Spleen (tissue), 11 donors: ENCODE measurements at regions not wholly inside any gene's neighbourhood (a gene's known extent, or its start where the extent isn't known, plus 50 kb on each side); places are given as distances from the start of the nearest gene placed in this dataset.

ENCODE experiments used
- DNase-seq: peaks from one replicate; pipeline ENCODE4 v3.0.0-alpha.2; 2020
- H3K27ac ChIP-seq, 8 donors: fragments of 200-600 bp; sonication (generic) in 7 of 8; 1 replicate in 4 of 8; 2 replicates in 4 of 8; pipeline versions ENCODE4 v1.5.0 to v1.8.0; 2016 to 2021; ENCODE audit warnings: inconsistent platforms in 4 of 8, mild to moderate bottlenecking in 4 of 8, moderate library complexity in 1 of 8
- H3K27me3 ChIP-seq, 7 donors: fragments of 200-600 bp; sonication (generic) in 6 of 7; replicated peaks in 1 of 7; 1 replicate in 4 of 7; 2 replicates in 3 of 7; pipeline versions ENCODE4 v1.5.0 to v1.8.0; 2016 to 2021; ENCODE audit warnings: inconsistent platforms in 3 of 7, mild to moderate bottlenecking in 1 of 7
- H3K36me3 ChIP-seq, 6 donors: fragments of 200-600 bp; sonication (generic) in 5 of 6; 1 replicate in 4 of 6; 2 replicates in 2 of 6; pipeline versions ENCODE4 v1.5.0 to v1.8.0; 2016 to 2021; ENCODE audit warnings: inconsistent platforms in 2 of 6
- H3K4me1 ChIP-seq, 6 donors: fragments of 200-600 bp; sonication (generic) in 5 of 6; 1 replicate in 3 of 6; 2 replicates in 3 of 6; pipeline versions ENCODE4 v1.5.0 to v1.8.0; 2016 to 2021; ENCODE audit warnings: inconsistent platforms in 3 of 6
- H3K4me3 ChIP-seq, 8 donors: fragments of 200-600 bp; sonication (generic) in 7 of 8; 1 replicate in 4 of 8; 2 replicates in 4 of 8; pipeline versions ENCODE4 v1.5.0 to v1.8.0; 2016 to 2021; ENCODE audit warnings: inconsistent platforms in 4 of 8, mild to moderate bottlenecking in 4 of 8, moderate library complexity in 2 of 8
- H3K9me3 ChIP-seq, 8 donors: fragments of 200-600 bp; sonication (generic) in 7 of 8; 1 replicate in 4 of 8; 2 replicates in 4 of 8; pipeline versions ENCODE4 v1.5.0 to v1.8.0; 2016 to 2021; ENCODE audit warnings: inconsistent platforms in 4 of 8
- POLR2A ChIP-seq, 3 donors: fragments of 450-650 bp; IDR thresholded peaks; one replicate each; pipeline ENCODE4 v1.5.1; 2017; ENCODE audit warnings: antibody characterized with exemption in 3 of 3, mild to moderate bottlenecking in 1 of 3
- POLR2AphosphoS5 ChIP-seq, 3 donors: sonication (generic); formaldehyde crosslinking; IDR thresholded peaks; one replicate each; pipeline ENCODE4 v1.5.1; 2017; ENCODE audit warnings: antibody characterized with exemption in 3 of 3
- WGBS, 5 donors: extraction: QIAGEN DNeasy Blood & Tissue Kit in 3 of 5; methylation state at CpG; one replicate each; pipeline versions ENCODE4 v1.1.5 to v1.1.7; 2013 to 2018; 5-methylcytosine and 5-hydroxymethylcytosine counted together
- intact Hi-C: fragments of 100-400 bp; cut with DNase I; formaldehyde crosslinking; loops from one replicate; pipeline ENCODE4 v1.15.0; 2023; ENCODE audit warnings: low total_unique reads
- TF ChIP-seq, protein P1 (sequence below), 11 experiments: fragments of 200-600 bp in 7 of 11; fragments of 450-650 bp in 4 of 11; sonication (generic) in 4 of 11; IDR thresholded peaks in 8 of 11; conservative IDR thresholded peaks in 3 of 11; 1 replicate in 7 of 11; 2 replicates in 4 of 11; pipeline versions ENCODE4 v1.4.0 to v1.8.0; 2016 to 2021; ENCODE audit warnings: antibody characterized with exemption in 11 of 11, inconsistent platforms in 4 of 11, mild to moderate bottlenecking in 1 of 11
- donor health status: healthy with polysubstance abuse.
- donor health status: DM: no; HTN: no; CAD: no; lungs with moderate emphysema.
- donor health status: DM: no; HTN: no; CAD: no.
- donor health status: Bipolar disorder and iron deficiency.
- donor health status: healthy.
- donor health status: DM: no; HTN: no; CAD: no.
- donor health status: DM: yes; HTN: yes; CAD: no.

DNA sequence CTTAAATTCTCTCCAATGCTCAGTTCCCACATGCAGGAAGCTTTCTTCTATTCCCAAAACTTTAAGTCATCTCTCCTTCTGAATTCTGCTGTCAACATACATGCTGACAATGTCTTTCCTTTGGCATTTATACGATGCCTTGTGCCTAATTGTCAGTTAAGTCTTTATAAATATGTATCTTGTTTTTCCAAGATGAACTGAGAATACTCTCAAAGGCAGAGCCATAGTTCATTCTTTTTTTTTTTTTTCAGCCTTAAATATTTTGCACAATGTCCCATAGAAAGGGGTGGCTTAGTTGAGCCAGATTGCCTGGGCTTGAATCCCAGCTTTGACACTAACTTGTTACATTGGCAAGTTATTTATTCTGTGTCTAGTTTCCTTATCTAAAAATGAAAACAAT is 210.6 kb downstream of the QDPR start:
- Histone ChIP-seq H3K9me3 (no peaks in the 10 kb centered on the region), H3K4me3 (no peak overlapping the region), H3K27me3 (no peaks in the 10 kb centered on the region), H3K36me3 (no peaks in the 10 kb centered on the region), H3K27ac (no peak overlapping the region), H3K4me1 (no peaks in the 10 kb centered on the region)
- TF ChIP-seq POLR2AphosphoS5 (IDR thresholded peaks at IDR 0.05) (no peak), POLR2A (IDR thresholded peaks at IDR 0.05) (no peak)
- TF ChIP-seq, protein P1, sequence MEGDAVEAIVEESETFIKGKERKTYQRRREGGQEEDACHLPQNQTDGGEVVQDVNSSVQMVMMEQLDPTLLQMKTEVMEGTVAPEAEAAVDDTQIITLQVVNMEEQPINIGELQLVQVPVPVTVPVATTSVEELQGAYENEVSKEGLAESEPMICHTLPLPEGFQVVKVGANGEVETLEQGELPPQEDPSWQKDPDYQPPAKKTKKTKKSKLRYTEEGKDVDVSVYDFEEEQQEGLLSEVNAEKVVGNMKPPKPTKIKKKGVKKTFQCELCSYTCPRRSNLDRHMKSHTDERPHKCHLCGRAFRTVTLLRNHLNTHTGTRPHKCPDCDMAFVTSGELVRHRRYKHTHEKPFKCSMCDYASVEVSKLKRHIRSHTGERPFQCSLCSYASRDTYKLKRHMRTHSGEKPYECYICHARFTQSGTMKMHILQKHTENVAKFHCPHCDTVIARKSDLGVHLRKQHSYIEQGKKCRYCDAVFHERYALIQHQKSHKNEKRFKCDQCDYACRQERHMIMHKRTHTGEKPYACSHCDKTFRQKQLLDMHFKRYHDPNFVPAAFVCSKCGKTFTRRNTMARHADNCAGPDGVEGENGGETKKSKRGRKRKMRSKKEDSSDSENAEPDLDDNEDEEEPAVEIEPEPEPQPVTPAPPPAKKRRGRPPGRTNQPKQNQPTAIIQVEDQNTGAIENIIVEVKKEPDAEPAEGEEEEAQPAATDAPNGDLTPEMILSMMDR (IDR thresholded peaks at IDR 0.05 in 8 of 11, conservative IDR thresholded peaks at IDR 0.05 in 3 of 11), result no peak
- 24 to 83% (median 58%) methylated on average over 1 of the region's 1 CpG for WGBS, 5 donors
- DNase-seq, result no peak
- intact Hi-C loops, result no loop called here

GRCh38 chr4:17296921-17297890 is 214.7 kb downstream of the QDPR start:
- intact Hi-C loops, result no loop called here
- Histone ChIP-seq H3K9me3 (no peaks in the 10 kb centered on the region), H3K27me3 (no peaks in the 10 kb centered on the region), H3K4me3 (no peak overlapping the region), H3K36me3 (no peaks in the 10 kb centered on the region), H3K4me1 (no peaks in the 10 kb centered on the region), H3K27ac (no peak overlapping the region)
- 79 to 87% (median 84%) methylated on average over 8 of the region's 8 CpGs for WGBS, 5 donors
- TF ChIP-seq, protein P1 (IDR thresholded peaks at IDR 0.05 in 8 of 11, conservative IDR thresholded peaks at IDR 0.05 in 3 of 11), result no peak
- no peak for TF ChIP-seq POLR2AphosphoS5 (IDR thresholded peaks at IDR 0.05)
- TF ChIP-seq POLR2A (IDR thresholded peaks at IDR 0.05), result no peak
- DNase-seq, result no peak

DNA sequence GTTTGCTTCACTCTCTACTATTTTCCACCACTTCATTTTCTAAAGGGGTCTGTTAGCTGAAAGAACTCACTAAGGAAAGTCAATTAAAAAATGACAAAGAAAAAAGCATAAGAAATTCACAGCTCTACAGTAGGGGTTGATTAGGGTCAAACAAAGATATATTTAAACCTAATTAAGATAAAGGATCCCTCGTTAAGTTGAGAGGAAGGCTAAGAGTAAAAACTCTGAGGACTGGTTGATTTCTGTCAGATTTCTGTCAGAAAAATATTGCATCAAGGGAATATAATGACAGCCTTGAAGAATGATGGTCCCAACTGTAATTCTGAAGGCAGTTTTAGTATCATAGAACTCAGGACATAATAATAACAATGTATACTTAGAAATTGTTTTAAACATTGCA is 218.0 kb downstream of the QDPR start:
- H3K27ac ChIP-seq, result no peak overlapping the region
- H3K9me3 ChIP-seq, result no peaks in the 10 kb centered on the region
- no peak for TF ChIP-seq POLR2A (IDR thresholded peaks at IDR 0.05)
- TF ChIP-seq, protein P1 (IDR thresholded peaks at IDR 0.05 in 8 of 11, conservative IDR thresholded peaks at IDR 0.05 in 3 of 11), result no peak
- TF ChIP-seq POLR2AphosphoS5 (IDR thresholded peaks at IDR 0.05), result no peak
- H3K4me1 ChIP-seq, result no peaks in the 10 kb centered on the region
- intact Hi-C loops, result no loop called here
- no peak for DNase-seq
- no peak overlapping the region for H3K4me3 ChIP-seq
- H3K36me3 ChIP-seq, result no peaks in the 10 kb centered on the region
- WGBS, 5 donors, result 60 to 72% (median 63%) methylated on average over 1 of the region's 1 CpG
- H3K27me3 ChIP-seq, result no peaks in the 10 kb centered on the region

- DNase-seq, result no peak
- intact Hi-C loops, result no loop called here
- Histone ChIP-seq H3K9me3 (no peaks in the 10 kb centered on the region), H3K36me3 (no peaks in the 10 kb centered on the region), H3K4me1 (no peaks in the 10 kb centered on the region), H3K27ac (no peak overlapping the region), H3K4me3 (no peak overlapping the region), H3K27me3 (no peaks in the 10 kb centered on the region)
- no peak for TF ChIP-seq POLR2A (IDR thresholded peaks at IDR 0.05)
- TF ChIP-seq, protein P1 (IDR thresholded peaks at IDR 0.05 in 8 of 11, conservative IDR thresholded peaks at IDR 0.05 in 3 of 11), result no peak
- no peak for TF ChIP-seq POLR2AphosphoS5 (IDR thresholded peaks at IDR 0.05)
- WGBS, 5 donors, result 74 to 85% (median 75%) methylated on average over 1 of the region's 1 CpG
Measured at GRCh38 chr4:17288151-17288550, 223.7 kb downstream of the QDPR start.
